OCI-LY7 (cell line): ENCODE measurements at regions not wholly inside any gene's neighbourhood (a gene's known extent, or its start where the extent isn't known, plus 50 kb on each side); places are given as distances from the start of the nearest gene placed in this dataset.
"Not testable (repeated sequence)": the region's sequence is repeated elsewhere in the genome, so short reads cannot be mapped to it uniquely, and the experiment has no call there.

Source experiments
- BruUV-seq: library from RNA; stranded (reverse); fragments of 400-500 nt; replicated peaks from 2 replicates; lab custom pipeline; 2021; lab: Mats Ljungman, UMichigan
- CTCF ChIA-PET: fragments of 300-600 bp; sonication (Branson Sonifier 250); formaldehyde crosslinking; loops from one replicate; lab custom pipeline; 2022; ENCODE audit warnings: antibody characterized with exemption; ENCODE audit not compliant: unreplicated experiment; lab: Charles Lee
- POLR2A ChIA-PET: fragments of 300-600 bp; sonication (Branson Sonifier 250); formaldehyde crosslinking; loops from one replicate; lab custom pipeline; 2022; ENCODE audit warnings: antibody characterized with exemption; lab: Charles Lee
- DNase-seq: peaks from one replicate; pipeline ENCODE4 v3.0.0-alpha.2; 2015; ENCODE audit warnings: low spot score
- H2AFZ ChIP-seq: fragments of 200-600 bp; sonication (generic), shearing (Covaris generic); 2 replicates; pipeline ENCODE4 v1.6.1; 2014; ENCODE audit warnings: mild to moderate bottlenecking, antibody characterized with exemption, low read length, moderate library complexity
- H3K27ac ChIP-seq: fragments of 200-600 bp; sonication (generic); 2 replicates; pipeline ENCODE4 v1.5.1; 2014; ENCODE audit warnings: mixed run types, low read depth, mild to moderate bottlenecking, moderate library complexity, low read length, inconsistent platforms; ENCODE audit not compliant: poor library complexity, severe bottlenecking
- H3K36me3 ChIP-seq: fragments of 200-600 bp; sonication (generic); 2 replicates; pipeline ENCODE4 v1.6.1; 2014; ENCODE audit warnings: mild to moderate bottlenecking, antibody characterized with exemption, low read length, moderate library complexity, mixed read lengths; ENCODE audit not compliant: insufficient read depth
- H3K4me1 ChIP-seq: fragments of 200-600 bp; sonication (generic); 2 replicates; pipeline ENCODE4 v1.5.1; 2014; ENCODE audit warnings: mild to moderate bottlenecking, low read length; ENCODE audit not compliant: insufficient read depth, poor library complexity, severe bottlenecking
- H3K4me2 ChIP-seq: fragments of 200-600 bp; sonication (generic); 2 replicates; pipeline ENCODE4 v1.6.1; 2014; ENCODE audit warnings: mild to moderate bottlenecking, low read length
- H3K4me3 ChIP-seq: fragments of 200-600 bp; sonication (generic); 2 replicates; pipeline ENCODE4 v1.5.1; 2014; ENCODE audit warnings: mild to moderate bottlenecking, low read depth, low read length; ENCODE audit not compliant: poor library complexity, severe bottlenecking
- H3K79me2 ChIP-seq: fragments of 200-600 bp; sonication (generic); 2 replicates; pipeline ENCODE4 v1.6.1; 2016; ENCODE audit warnings: low read depth, mild to moderate bottlenecking, low read length, moderate library complexity, mixed read lengths; ENCODE audit not compliant: insufficient read depth
- H3K9me2 ChIP-seq: fragments of 200-600 bp; sonication (generic); 2 replicates; pipeline ENCODE4 v1.6.1; 2016; ENCODE audit warnings: mild to moderate bottlenecking, low read length, mixed read lengths; ENCODE audit not compliant: insufficient read depth
- H3K9me3 ChIP-seq: fragments of 200-600 bp; sonication (generic); 2 replicates; pipeline ENCODE4 v1.6.1; 2014; ENCODE audit warnings: mild to moderate bottlenecking, mixed run types, low read length, mixed read lengths
- H4K20me1 ChIP-seq: fragments of 200-600 bp; sonication (generic); 2 replicates; pipeline ENCODE4 v1.6.1; 2014; ENCODE audit warnings: mild to moderate bottlenecking, antibody characterized with exemption, low read length, moderate library complexity, mixed read lengths; ENCODE audit not compliant: insufficient read depth
- CTCF ChIP-seq: fragments of 200-600 bp; sonication (generic); conservative IDR thresholded peaks from 2 replicates; pipeline ENCODE4 v1.5.1; 2014; ENCODE audit warnings: mild to moderate bottlenecking, antibody characterized with exemption, low read length, moderate library complexity, mixed read lengths
- EZH2phosphoT487 ChIP-seq: fragments of 200-600 bp; sonication (generic); IDR thresholded peaks from 2 replicates; pipeline ENCODE4 v1.6.1; 2018; ENCODE audit warnings: low read depth, borderline replicate concordance, mild to moderate bottlenecking, mixed run types, antibody characterized with exemption, low read length, moderate library complexity, mixed read lengths
- intact Hi-C: fragments of 100-400 bp; cut with micrococcal nuclease; formaldehyde crosslinking; loops from one replicate; pipeline ENCODE4 v1.10.0; 2022; ENCODE audit not compliant: unreplicated experiment

DNA sequence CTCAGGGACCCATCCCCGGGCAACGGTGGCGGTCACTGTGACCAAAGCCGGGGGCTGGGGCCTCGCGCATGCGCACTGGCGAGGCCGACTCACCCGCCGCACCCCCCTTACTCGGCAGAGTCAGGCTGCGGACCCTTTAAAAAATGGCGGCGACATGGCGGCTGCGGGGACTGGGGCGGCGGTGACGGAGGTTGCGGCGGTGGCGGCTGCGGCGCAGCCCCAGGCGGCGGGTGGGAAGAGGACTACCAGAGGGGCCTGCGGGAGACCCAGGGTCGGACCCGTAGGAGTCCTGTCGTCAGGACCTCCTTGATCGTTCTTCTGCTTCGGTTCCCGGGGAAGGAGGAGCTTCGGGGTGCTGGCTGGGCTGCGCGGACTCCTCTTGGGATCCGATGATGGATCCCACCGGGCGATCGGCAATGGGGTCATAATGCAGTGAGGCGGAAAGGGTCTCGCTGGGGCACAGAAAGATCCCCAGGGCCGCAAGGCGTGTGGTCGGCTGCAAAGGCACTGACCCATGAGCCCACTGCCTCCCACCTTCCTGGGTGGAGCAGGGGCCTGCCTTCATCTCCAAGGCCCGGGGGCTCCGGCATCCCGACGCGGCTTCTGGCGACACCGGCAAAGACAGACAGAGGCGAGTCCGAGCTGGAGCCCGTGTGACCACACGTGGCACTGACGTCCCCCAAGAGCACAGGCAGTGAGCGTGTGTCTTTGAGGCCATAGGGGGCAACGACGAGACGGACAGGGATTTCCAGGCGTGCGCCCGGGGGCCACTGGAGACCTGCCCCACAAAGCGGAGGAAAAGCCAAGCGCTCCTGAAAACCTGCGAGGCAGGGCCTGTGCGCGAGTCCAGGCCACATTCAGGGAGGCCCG, 1172.7 kb upstream of the PCDH10 start:
- H3K4me2 ChIP-seq, H3K9me2 ChIP-seq, H3K27ac ChIP-seq, H3K4me3 ChIP-seq, H4K20me1 ChIP-seq, BruUV-seq, DNase-seq, H3K79me2 ChIP-seq, POLR2A ChIA-PET, intact Hi-C loops, H2AFZ ChIP-seq, H3K36me3 ChIP-seq, CTCF ChIA-PET, H3K4me1 ChIP-seq: not testable (repeated sequence)
- peaks cover 15% of the 10 kb centered on the region; the same call in 1 of the 2 replicates for H3K9me3 ChIP-seq

DNA sequence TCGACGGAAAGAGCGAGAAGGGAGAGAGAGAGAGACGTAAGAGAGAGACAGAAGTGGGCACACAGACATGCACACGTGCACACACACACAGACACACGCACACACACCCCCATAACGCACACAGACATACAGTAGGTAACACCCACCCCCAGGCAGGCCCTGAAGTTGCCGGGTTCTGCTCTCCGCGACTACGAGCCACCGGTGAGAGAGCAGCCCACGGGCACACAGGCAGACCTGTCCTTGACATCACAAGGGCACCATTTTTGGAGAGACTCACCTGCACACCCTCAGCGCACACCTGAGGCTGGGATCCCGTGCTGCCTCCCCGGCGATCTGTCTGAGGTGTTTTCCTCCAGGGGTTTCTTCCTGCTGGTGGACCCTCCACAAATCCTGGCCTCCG, 1171.0 kb upstream of the PCDH10 start:
- H3K27ac ChIP-seq: no peak overlapping the region
- no peak overlapping the region for H3K4me3 ChIP-seq
- peaks cover 18% of the 10 kb centered on the region; the same call in 1 of the 2 replicates for H3K9me3 ChIP-seq
- DNase-seq: no peak
- no peaks in the 10 kb centered on the region for H4K20me1 ChIP-seq
- TF ChIP-seq EZH2phosphoT487 (no peak), CTCF (no peak)
- H3K4me1 ChIP-seq: no peaks in the 10 kb centered on the region
- H3K9me2 ChIP-seq: no peaks in the 10 kb centered on the region
- ChIA-PET CTCF (no interaction called here), POLR2A (no interaction called here)
- H2AFZ ChIP-seq: no peak overlapping the region
- H3K4me2 ChIP-seq: no peak overlapping the region
- intact Hi-C loops: no loop called here
- no peaks in the 10 kb centered on the region for H3K79me2 ChIP-seq
- H3K36me3 ChIP-seq: no peaks in the 10 kb centered on the region
- BruUV-seq: no TSS peak

DNA sequence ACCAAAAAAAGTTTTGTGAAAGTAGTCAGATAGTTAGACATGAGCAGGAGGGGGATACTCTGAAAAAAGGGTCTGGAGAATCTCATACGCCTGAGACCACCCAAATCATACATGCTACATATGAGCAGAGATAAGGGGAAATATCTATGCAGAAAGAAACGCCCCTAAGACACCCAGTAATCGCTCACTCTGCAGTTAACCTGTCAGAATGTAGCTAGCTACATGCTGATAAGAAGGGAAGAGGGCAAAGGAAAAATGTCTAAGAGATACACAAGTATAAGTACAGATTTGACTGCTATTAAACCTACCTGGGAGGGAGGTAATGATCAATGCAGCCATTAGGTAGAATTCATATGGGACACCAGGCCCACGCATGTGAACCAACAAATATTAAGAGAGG, 1159.5 kb upstream of the PCDH10 start:
- H3K4me2 ChIP-seq: no peak overlapping the region
- no peaks in the 10 kb centered on the region for H3K9me2 ChIP-seq
- H3K79me2 ChIP-seq: no peaks in the 10 kb centered on the region
- H3K36me3 ChIP-seq: no peaks in the 10 kb centered on the region
- H3K4me3 ChIP-seq: no peak overlapping the region
- intact Hi-C loops: no loop called here
- no peaks in the 10 kb centered on the region for H3K4me1 ChIP-seq
- no TSS peak for BruUV-seq
- H4K20me1 ChIP-seq: no peaks in the 10 kb centered on the region
- no peak for DNase-seq
- H3K27ac ChIP-seq: no peak overlapping the region
- H3K9me3 ChIP-seq: no peaks in the 10 kb centered on the region
- TF ChIP-seq CTCF: no peak
- TF ChIP-seq EZH2phosphoT487: no peak
- ChIA-PET CTCF (no interaction called here), POLR2A (interaction anchor here (0.7 to 0.8 kb wide), 2 partner anchors 23 to 71 kb away, joined by 3 to 4 read pairs; no protein-coding TSS in a partner anchor)
- H2AFZ ChIP-seq: no peak overlapping the region
